NB4 (cell line): ENCODE measurements at regions not wholly inside any gene's neighbourhood (a gene's known extent, or its start where the extent isn't known, plus 50 kb on each side); places are given as distances from the start of the nearest gene placed in this dataset.

Source experiments
- CTCF ChIP-seq: IDR thresholded peaks from one replicate; pipeline ENCODE4 v1.5.1; 2012; ENCODE audit warnings: low read depth, low read length
- MAX ChIP-seq: IDR thresholded peaks from 2 replicates; pipeline ENCODE4 v1.6.1; 2011; ENCODE audit warnings: low read depth, low read length
- MYC ChIP-seq: IDR thresholded peaks from 2 replicates; pipeline ENCODE4 v1.6.1; 2011; ENCODE audit warnings: low read depth, low read length
- POLR2A ChIP-seq: IDR thresholded peaks from 2 replicates; pipeline ENCODE4 v1.6.1; 2011; ENCODE audit warnings: mild to moderate bottlenecking; ENCODE audit not compliant: insufficient read length; ENCODE audit errors: extremely low read depth

GRCh38 chr3:110165370-110165743 is 828.0 kb upstream of the DPPA4 start:
- TF ChIP-seq POLR2A (no peak), CTCF (no peak), MYC (no peak), MAX (no peak)
